ENCODE measurements at regions not wholly inside any gene's neighbourhood (a gene's known extent, or its start where the extent isn't known, plus 50 kb on each side); places are given as distances from the start of the nearest gene placed in this dataset.

- no peaks in the 10 kb centered on the region for H3K79me2 ChIP-seq (ENCODE audit: control insufficient read depth in 1 of 2, insufficient read depth in 2 of 2, low read length in 2 of 2)
- H4K91ac ChIP-seq (replicated peaks; ENCODE audit: insufficient read length, low read length): no peak overlapping the region
- H2BK5ac ChIP-seq (ENCODE audit: low read depth, low read length): no peak overlapping the region
- no peak overlapping the region for H2BK15ac ChIP-seq (ENCODE audit: low read length)
- ChIA-PET CTCF (ENCODE audit: partially characterized antibody) (no interaction called here), POLR2A (ENCODE audit: partially characterized antibody) (no interaction called here)
- H4K8ac ChIP-seq (ENCODE audit: extremely low read depth, insufficient read depth, low read length): no peak overlapping the region
- no peak overlapping the region for H2AFZ ChIP-seq (ENCODE audit: low read length)
- H2BK120ac ChIP-seq (replicated peaks; ENCODE audit: low read depth, low read length): no peak overlapping the region
- H3K9ac ChIP-seq (replicated peaks in 1 of 4; ENCODE audit: extremely low read depth in 1 of 4, low read depth in 3 of 4, low read length in 3 of 4): no peak overlapping the region
- no peak overlapping the region for H2BK12ac ChIP-seq (ENCODE audit: low read depth, low read length)
- 53% methylated on average over 6 of the region's 6 CpGs; no CpG with 5 or more reads in 1 of the 2 experiments for WGBS, 2 experiments (ENCODE audit: extremely low coverage in 1 of 2, insufficient coverage in 1 of 2, insufficient read length in 1 of 2, insufficient replicate concordance in 2 of 2, low coverage in 1 of 2, low lambda C conversion rate in 2 of 2, missing lambda C conversion rate in 1 of 2)
- H3K23ac ChIP-seq (ENCODE audit: insufficient read length): no peak overlapping the region
- H3K79me1 ChIP-seq (ENCODE audit: low read depth, low read length): no peaks in the 10 kb centered on the region
- H3K4me1 ChIP-seq (replicated peaks in 1 of 4; ENCODE audit: control insufficient read depth in 3 of 4, insufficient read depth in 4 of 4, low read length in 3 of 4): peaks cover 0 to 3% (median 1%) of the 10 kb centered on the region in 4 experiments; a peak in 2 of 7 replicates
- no peaks in the 10 kb centered on the region for H4K20me1 ChIP-seq (replicated peaks in 1 of 2; ENCODE audit: control insufficient read depth in 1 of 2, insufficient read depth in 2 of 2, low read length in 2 of 2)
- no peak overlapping the region for H3K14ac ChIP-seq (ENCODE audit: insufficient read length)
- no peaks in the 10 kb centered on the region for H3K27me3 ChIP-seq (replicated peaks in 1 of 4; ENCODE audit: control insufficient read depth in 3 of 4, extremely low read depth in 1 of 4, insufficient read depth in 3 of 4, low read length in 3 of 4)
- H3K36me3 ChIP-seq (ENCODE audit: control insufficient read depth in 2 of 4, insufficient read depth in 4 of 4, low read length in 3 of 4): no peaks in the 10 kb centered on the region
- TF ChIP-seq TEAD4 (IDR thresholded peaks at IDR 0.05; ENCODE audit: low read depth, low read length) (peak; percentile 43; the same call in 1 of the 2 replicates), TBP (IDR thresholded peaks at IDR 0.05; ENCODE audit: low read depth, low read length) (no peak)
- no peak overlapping the region for H3K27ac ChIP-seq (ENCODE audit: low read depth, low read length)
- H3K23me2 ChIP-seq (ENCODE audit: low read depth, low read length): no peaks in the 10 kb centered on the region
- H3K18ac ChIP-seq (ENCODE audit: extremely low read depth, low read length): no peak overlapping the region
- H3K4ac ChIP-seq (replicated peaks; ENCODE audit: insufficient read length, low read depth, low read length): no peak overlapping the region
- DNase-seq (ENCODE audit: low read depth in 1 of 2, low spot score in 2 of 2) (no peak), FAIRE-seq (no peak)
- no peak overlapping the region for H3K4me3 ChIP-seq (ENCODE audit: extremely low read depth in 1 of 4, insufficient read depth in 2 of 4, low read depth in 3 of 4, low read length in 4 of 4)
- no peak overlapping the region for H3K56ac ChIP-seq (replicated peaks; ENCODE audit: insufficient read length, low read depth, low read length)
- no peak overlapping the region for H2AK5ac ChIP-seq (ENCODE audit: low read depth, low read length)
- H3K4me2 ChIP-seq (ENCODE audit: insufficient read depth in 1 of 2, low read depth in 2 of 2, low read length in 2 of 2): no peak overlapping the region
- H4K5ac ChIP-seq (ENCODE audit: insufficient read length, low read depth, low read length): no peak overlapping the region
- no peaks in the 10 kb centered on the region for H3K9me3 ChIP-seq (ENCODE audit: insufficient read depth in 2 of 2, low read depth in 1 of 2, low read length in 1 of 2)
- no peak overlapping the region for H2BK20ac ChIP-seq (ENCODE audit: low read length)
Measured at GRCh38 chr5:88489364-88489763, 220.7 kb upstream of the TMEM161B start.
